Endothelial cell of umbilical vein (primary cell): ENCODE measurements at regions not wholly inside any gene's neighbourhood (a gene's known extent, or its start where the extent isn't known, plus 50 kb on each side); places are given as distances from the start of the nearest gene placed in this dataset.

Experiments
- BruUV-seq: library from RNA; stranded (reverse); fragments of 400-500 nt; replicated peaks from 2 replicates; lab custom pipeline; 2021; lab: Mats Ljungman, UMichigan
- CTCF ChIA-PET: fragments of 300-600, 350-600 bp; sonication (Branson Sonifier 250); formaldehyde crosslinking; loops from one replicate; lab custom pipeline; 2021; ENCODE audit warnings: antibody characterized with exemption, inconsistent platforms; lab: Charles Lee
- POLR2A ChIA-PET: fragments of 300-600, 350-600 bp; sonication (Branson Sonifier 250); formaldehyde crosslinking; loops from one replicate; lab custom pipeline; 2021; ENCODE audit warnings: antibody characterized with exemption, inconsistent platforms; lab: Charles Lee
- DNase-seq: peaks from one replicate; pipeline ENCODE4 v3.0.0-alpha.2; 2011; ENCODE audit warnings: low read depth, low spot score
- FAIRE-seq: peaks from 2 replicates; lab custom pipeline; 2011; peaks lifted over from hg19 to GRCh38; lab: Jason Lieb, UNC
- H2AFZ ChIP-seq: 2 replicates; pipeline ENCODE4 v1.6.0; 2012; ENCODE audit warnings: low read depth, low read length, control low read depth, inconsistent platforms
- H3K27ac ChIP-seq: 2 replicates; pipeline ENCODE4 v1.5.1; 2011; ENCODE audit warnings: low read depth, mild to moderate bottlenecking, control low read depth, low read length, moderate library complexity; ENCODE audit not compliant: insufficient read depth
- H3K27me3 ChIP-seq, 2 experiments: 2 replicates each; pipeline versions ENCODE4 v1.6.0 to v1.6.1; 2011; ENCODE audit warnings: low read length in 2 of 2, mixed read lengths in 1 of 2; ENCODE audit not compliant: control insufficient read depth in 2 of 2, insufficient read depth in 2 of 2
- H3K36me3 ChIP-seq, 2 experiments: 2 replicates in 1 of 2; 3 replicates in 1 of 2; pipeline ENCODE4 v1.5.1; 2011; ENCODE audit warnings: low read length in 2 of 2, mild to moderate bottlenecking in 1 of 2, moderate library complexity in 1 of 2; ENCODE audit not compliant: control insufficient read depth in 2 of 2, insufficient read depth in 2 of 2; ENCODE audit errors: extremely low read depth in 1 of 2
- H3K4me1 ChIP-seq: 3 replicates; pipeline ENCODE4 v1.5.1; 2011; ENCODE audit warnings: mild to moderate bottlenecking, low read length; ENCODE audit not compliant: control insufficient read depth, insufficient read depth; ENCODE audit errors: extremely low read depth
- H3K4me2 ChIP-seq: 2 replicates; pipeline ENCODE4 v1.6.1; 2011; ENCODE audit warnings: low read length, control low read depth, mixed read lengths; ENCODE audit not compliant: insufficient read depth
- H3K4me3 ChIP-seq, 3 experiments: fragments of 200-600 bp in 1 of 3; sonication (generic), shearing (Covaris generic) in 1 of 3; replicated peaks in 1 of 3; 2 replicates each; pipeline ENCODE4 v1.5.1; 2011 to 2016; ENCODE audit warnings: control low read depth in 3 of 3, low read length in 3 of 3, mild to moderate bottlenecking in 2 of 3, inconsistent platforms in 1 of 3, low read depth in 1 of 3, moderate library complexity in 1 of 3; ENCODE audit not compliant: insufficient read depth in 1 of 3
- H3K79me2 ChIP-seq: 2 replicates; pipeline ENCODE4 v1.6.0; 2012; ENCODE audit warnings: low read length, inconsistent platforms; ENCODE audit not compliant: control insufficient read depth, insufficient read depth
- H3K9ac ChIP-seq: replicated peaks from 2 replicates; pipeline ENCODE3; 2011; ENCODE audit warnings: low read length, control low read depth; ENCODE audit not compliant: insufficient read depth; ENCODE audit errors: extremely low read depth
- H3K9me1 ChIP-seq: replicated peaks from 3 replicates; pipeline ENCODE4 v1.6.0; 2011; ENCODE audit warnings: mild to moderate bottlenecking, low read length; ENCODE audit not compliant: control insufficient read depth, insufficient read depth; ENCODE audit errors: extremely low read depth
- H3K9me3 ChIP-seq: replicated peaks from 2 replicates; pipeline ENCODE4 v1.5.1; 2012; ENCODE audit warnings: low read length, inconsistent platforms; ENCODE audit not compliant: control insufficient read depth, insufficient read depth
- H4K20me1 ChIP-seq: replicated peaks from 2 replicates; pipeline ENCODE3; 2011; ENCODE audit warnings: mild to moderate bottlenecking, low read length; ENCODE audit not compliant: control insufficient read depth, insufficient read depth; ENCODE audit errors: extremely low read depth
- EZH2 ChIP-seq: IDR thresholded peaks from 2 replicates; pipeline ENCODE4 v1.6.1; 2012; ENCODE audit warnings: borderline replicate concordance, low read depth, mild to moderate bottlenecking, moderate library complexity, low read length, inconsistent platforms; ENCODE audit not compliant: severe bottlenecking
- FOS ChIP-seq: IDR thresholded peaks from 2 replicates; pipeline ENCODE4 v1.6.1; 2011; ENCODE audit warnings: mild to moderate bottlenecking, low read length, moderate library complexity, borderline replicate concordance; ENCODE audit not compliant: insufficient read depth
- GATA2 ChIP-seq: IDR thresholded peaks from 2 replicates; pipeline ENCODE4 v1.7.0; 2011; ENCODE audit warnings: low read depth, mild to moderate bottlenecking, moderate library complexity, mixed read lengths, low read length; ENCODE audit not compliant: insufficient read length, insufficient read depth
- JUN ChIP-seq: IDR thresholded peaks from 2 replicates; pipeline ENCODE4 v1.6.1; 2011; ENCODE audit warnings: borderline replicate concordance, low read depth; ENCODE audit not compliant: insufficient read length, insufficient read depth
- MYC ChIP-seq: IDR thresholded peaks from one replicate; pipeline ENCODE4 v1.6.1; 2011; ENCODE audit warnings: mild to moderate bottlenecking, low read depth, low read length
- POLR2A ChIP-seq: IDR thresholded peaks from 2 replicates; pipeline ENCODE4 v1.6.1; 2012; ENCODE audit warnings: low read depth, mild to moderate bottlenecking, control low read depth, low read length
- dilution Hi-C: fragments of 300-500 bp; cut with MboI; formaldehyde crosslinking; loops from one replicate; pipeline ENCODE4 v1.15.0; 2019; ENCODE audit warnings: low sequenced_read_pairs; ENCODE audit not compliant: extremely low pct_ligation_motif_present
- intact Hi-C: fragments of 100-400 bp; cut with micrococcal nuclease; formaldehyde crosslinking; loops from one replicate; pipeline ENCODE4 v1.10.0; 2022
- TF ChIP-seq, protein P1 (sequence below), 2 donors: IDR thresholded peaks; 1 replicate in 1 of 2; 2 replicates in 1 of 2; pipeline ENCODE4 v1.5.1; 2011; ENCODE audit warnings: low read length in 2 of 2, mild to moderate bottlenecking in 2 of 2, moderate library complexity in 2 of 2, control low read depth in 1 of 2, inconsistent platforms in 1 of 2, low read depth in 1 of 2; ENCODE audit not compliant: insufficient read depth in 1 of 2; ENCODE audit errors: extremely low read depth in 1 of 2

GRCh38 chr2:871175-871727 is 79.4 kb upstream of the SNTG2 start:
- TF ChIP-seq GATA2: no peak
- TF ChIP-seq EZH2: no peak
- TF ChIP-seq JUN: no peak
- TF ChIP-seq POLR2A: no peak
- ChIA-PET CTCF (no interaction called here), POLR2A (no interaction called here)
- dilution Hi-C loops (no loop called here), intact Hi-C loops (no loop called here)
- DNase-seq: no peak
- Histone ChIP-seq H3K9me1 (no peaks in the 10 kb centered on the region), H3K36me3 (no peaks in the 10 kb centered on the region), H3K27me3 (no peaks in the 10 kb centered on the region), H3K9ac (no peak overlapping the region), H3K4me2 (no peak overlapping the region), H2AFZ (no peak overlapping the region), H3K27ac (no peak overlapping the region), H3K4me1 (no peaks in the 10 kb centered on the region), H3K9me3 (peaks cover 5% of the 10 kb centered on the region), H3K79me2 (no peaks in the 10 kb centered on the region), H4K20me1 (no peaks in the 10 kb centered on the region), H3K4me3 (no peak overlapping the region)
- FAIRE-seq: no peak
- BruUV-seq: no TSS peak

- Histone ChIP-seq H3K79me2 (no peaks in the 10 kb centered on the region), H3K36me3 (no peaks in the 10 kb centered on the region), H3K27ac (no peak overlapping the region), H3K4me2 (no peak overlapping the region), H3K9ac (no peak overlapping the region), H2AFZ (no peak overlapping the region), H3K4me3 (no peak overlapping the region), H3K9me1 (no peaks in the 10 kb centered on the region), H3K9me3 (peaks cover 7% of the 10 kb centered on the region), H3K27me3 (no peaks in the 10 kb centered on the region), H4K20me1 (no peaks in the 10 kb centered on the region), H3K4me1 (no peaks in the 10 kb centered on the region)
- CTCF ChIA-PET: no interaction called here
- no TSS peak for BruUV-seq
- intact Hi-C loops: no loop called here
- POLR2A ChIA-PET: no interaction called here
- TF ChIP-seq MYC: no peak
- TF ChIP-seq, protein P1, sequence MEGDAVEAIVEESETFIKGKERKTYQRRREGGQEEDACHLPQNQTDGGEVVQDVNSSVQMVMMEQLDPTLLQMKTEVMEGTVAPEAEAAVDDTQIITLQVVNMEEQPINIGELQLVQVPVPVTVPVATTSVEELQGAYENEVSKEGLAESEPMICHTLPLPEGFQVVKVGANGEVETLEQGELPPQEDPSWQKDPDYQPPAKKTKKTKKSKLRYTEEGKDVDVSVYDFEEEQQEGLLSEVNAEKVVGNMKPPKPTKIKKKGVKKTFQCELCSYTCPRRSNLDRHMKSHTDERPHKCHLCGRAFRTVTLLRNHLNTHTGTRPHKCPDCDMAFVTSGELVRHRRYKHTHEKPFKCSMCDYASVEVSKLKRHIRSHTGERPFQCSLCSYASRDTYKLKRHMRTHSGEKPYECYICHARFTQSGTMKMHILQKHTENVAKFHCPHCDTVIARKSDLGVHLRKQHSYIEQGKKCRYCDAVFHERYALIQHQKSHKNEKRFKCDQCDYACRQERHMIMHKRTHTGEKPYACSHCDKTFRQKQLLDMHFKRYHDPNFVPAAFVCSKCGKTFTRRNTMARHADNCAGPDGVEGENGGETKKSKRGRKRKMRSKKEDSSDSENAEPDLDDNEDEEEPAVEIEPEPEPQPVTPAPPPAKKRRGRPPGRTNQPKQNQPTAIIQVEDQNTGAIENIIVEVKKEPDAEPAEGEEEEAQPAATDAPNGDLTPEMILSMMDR (IDR thresholded peaks at IDR 0.05; ENCODE audit: extremely low read depth in 1 of 2, insufficient read depth in 1 of 2, low read depth in 1 of 2, low read length in 2 of 2): no peak
- TF ChIP-seq GATA2: no peak
- no peak for TF ChIP-seq POLR2A
- no peak for TF ChIP-seq FOS
- dilution Hi-C loops: no loop called here
- DNase-seq: no peak
- no peak for FAIRE-seq
Observed at GRCh38 chr2:870426-870825, 80.2 kb upstream of the SNTG2 start.
